GM19238 (cell line): ENCODE measurements at regions not wholly inside any gene's neighbourhood (a gene's known extent, or its start where the extent isn't known, plus 50 kb on each side); places are given as distances from the start of the nearest gene placed in this dataset.
"Not testable (repeated sequence)": the region's sequence is repeated elsewhere in the genome, so short reads cannot be mapped to it uniquely, and the experiment has no call there.

Experiments used
- DNase-seq: peaks from one replicate; pipeline ENCODE4 v3.0.0; 2011; ENCODE audit warnings: low spot score; ENCODE audit not compliant: insufficient read length

GRCh38 chr18:9015689-9016088 lies 86.8 kb upstream of the NDUFV2 start:
- no peak for DNase-seq

GRCh38 chr18:9016633-9017166 lies 85.8 kb upstream of the NDUFV2 start:
- no peak for DNase-seq

GRCh38 chr18:9017167-9017904 lies 85.2 kb upstream of the NDUFV2 start:
- DNase-seq = peak; percentile 35

GRCh38 chr18:9017905-9018227 lies 84.6 kb upstream of the NDUFV2 start:
- DNase-seq = no peak

GRCh38 chr18:9019135-9019534 lies 83.4 kb upstream of the NDUFV2 start:
- DNase-seq = no peak

- no peak for DNase-seq
Measured at GRCh38 chr18:9020221-9020620, 82.3 kb upstream of the NDUFV2 start.

- DNase-seq = no peak
Measured at GRCh38 chr18:9021458-9021857, 81.0 kb upstream of the NDUFV2 start.

GRCh38 chr18:9022397-9023155 lies 79.9 kb upstream of the NDUFV2 start:
- DNase-seq = no peak

GRCh38 chr18:9024031-9024646 lies 78.4 kb upstream of the NDUFV2 start:
- DNase-seq = not testable (repeated sequence)

GRCh38 chr18:9025091-9025838 lies 77.2 kb upstream of the NDUFV2 start:
- no peak for DNase-seq

GRCh38 chr18:9029131-9029530 lies 73.4 kb upstream of the NDUFV2 start:
- no peak for DNase-seq

GRCh38 chr18:9032519-9032918 lies 70.0 kb upstream of the NDUFV2 start:
- no peak for DNase-seq

GRCh38 chr18:9038277-9038871 lies 64.1 kb upstream of the NDUFV2 start:
- no peak for DNase-seq

- no peak for DNase-seq
Measured at GRCh38 chr18:9039441-9040071, 62.9 kb upstream of the NDUFV2 start.

GRCh38 chr18:9042766-9043481 lies 59.6 kb upstream of the NDUFV2 start:
- DNase-seq = no peak

GRCh38 chr18:9043581-9043980 lies 58.9 kb upstream of the NDUFV2 start:
- no peak for DNase-seq

GRCh38 chr18:9047715-9048114 lies 54.8 kb upstream of the NDUFV2 start:
- no peak for DNase-seq

GRCh38 chr18:9048236-9048635 lies 54.3 kb upstream of the NDUFV2 start:
- no peak for DNase-seq

GRCh38 chr18:9048808-9049494 lies 53.5 kb upstream of the NDUFV2 start:
- DNase-seq = no peak

GRCh38 chr18:9049495-9049809 lies 53.0 kb upstream of the NDUFV2 start:
- DNase-seq = no peak
